SK-N-SH (cell line): ENCODE measurements at regions not wholly inside any gene's neighbourhood (a gene's known extent, or its start where the extent isn't known, plus 50 kb on each side); places are given as distances from the start of the nearest gene placed in this dataset.

Source experiments
- CTCF ChIA-PET: fragments of 300-600, 350-600 bp; formaldehyde crosslinking; extraction: SDS; loops from one replicate; lab custom pipeline; 2021; lab: Yijun Ruan, JAX
- POLR2A ChIA-PET: fragments of 350-600 bp; sonication (Branson Sonifier 250); formaldehyde crosslinking; extraction: SDS; loops from one replicate; lab custom pipeline; 2020; ENCODE audit warnings: antibody characterized with exemption, inconsistent platforms; lab: Yijun Ruan, JAX
- DNase-seq: peaks from one replicate; pipeline ENCODE4 v3.0.0; 2012
- H2AFZ ChIP-seq: fragments of 200-600 bp; sonication (generic); 2 replicates; pipeline ENCODE4 v1.8.1; 2016; ENCODE audit warnings: antibody characterized with exemption, mild to moderate bottlenecking, low read depth
- H3F3A ChIP-seq: fragments of 200-600 bp; sonication (generic); replicated peaks from 2 replicates; pipeline ENCODE3; 2016; ENCODE audit warnings: antibody characterized with exemption, mild to moderate bottlenecking; ENCODE audit not compliant: insufficient read depth
- H3K27ac ChIP-seq, 2 experiments: fragments of 200-500 bp in 1 of 2; fragments of 200-600 bp in 1 of 2; sonication (Bioruptor generic) in 1 of 2; sonication (generic), shearing (Covaris generic) in 1 of 2; 2 replicates each; pipeline versions ENCODE4 v1.5.1 to v1.6.1; 2014 to 2016; ENCODE audit warnings: low read depth in 2 of 2, inconsistent platforms in 1 of 2, low read length in 1 of 2, mild to moderate bottlenecking in 1 of 2, mixed read lengths in 1 of 2
- H3K27me3 ChIP-seq: fragments of 200-600 bp; sonication (generic), shearing (Covaris generic); 2 replicates; pipeline ENCODE4 v1.6.1; 2016; ENCODE audit warnings: mixed run types; ENCODE audit not compliant: insufficient read depth
- H3K36me3 ChIP-seq, 2 experiments: fragments of 200-500 bp in 1 of 2; fragments of 200-600 bp in 1 of 2; sonication (Bioruptor generic) in 1 of 2; sonication (generic) in 1 of 2; replicated peaks in 1 of 2; 2 replicates each; pipeline versions ENCODE3 to v1.5.1; 2014 to 2016; ENCODE audit warnings: low read length in 1 of 2, mild to moderate bottlenecking in 1 of 2; ENCODE audit not compliant: insufficient read depth in 2 of 2, control insufficient read depth in 1 of 2
- H3K4me1 ChIP-seq, 2 experiments: fragments of 200-500 bp in 1 of 2; fragments of 200-600 bp in 1 of 2; sonication (Bioruptor generic) in 1 of 2; sonication (generic), shearing (Covaris generic) in 1 of 2; 2 replicates each; pipeline versions ENCODE4 v1.5.1 to v1.6.1; 2014 to 2016; ENCODE audit warnings: low read depth in 1 of 2, low read length in 1 of 2, mixed run types in 1 of 2; ENCODE audit not compliant: insufficient read depth in 2 of 2, control insufficient read depth in 1 of 2
- H3K4me2 ChIP-seq: fragments of 200-600 bp; sonication (generic), shearing (Covaris generic); 2 replicates; pipeline ENCODE4 v1.6.1; 2017; ENCODE audit warnings: mixed run types
- H3K4me3 ChIP-seq, 2 experiments: fragments of 200-500 bp in 1 of 2; fragments of 200-600 bp in 1 of 2; sonication (Bioruptor generic) in 1 of 2; sonication (generic), shearing (Covaris generic) in 1 of 2; 2 replicates each; pipeline versions ENCODE4 v1.5.1 to v1.8.1; 2014 to 2016; ENCODE audit warnings: low read depth in 2 of 2, inconsistent platforms in 1 of 2, low read length in 1 of 2, mild to moderate bottlenecking in 1 of 2, mixed read lengths in 1 of 2, moderate library complexity in 1 of 2
- H3K79me2 ChIP-seq: fragments of 200-600 bp; sonication (generic); 2 replicates; pipeline ENCODE4 v1.8.1; 2017; ENCODE audit warnings: mild to moderate bottlenecking; ENCODE audit not compliant: insufficient read depth
- H3K9ac ChIP-seq: fragments of 200-600 bp; sonication (generic); 2 replicates; pipeline ENCODE4 v1.6.1; 2017; ENCODE audit warnings: mixed run types
- H3K9me2 ChIP-seq: fragments of 200-600 bp; sonication (generic); 2 replicates; pipeline ENCODE4 v1.6.1; 2017; ENCODE audit warnings: mixed run types
- H3K9me3 ChIP-seq: fragments of 200-600 bp; sonication (generic); 2 replicates; pipeline ENCODE4 v1.6.1; 2017; ENCODE audit warnings: mixed run types, mild to moderate bottlenecking, moderate library complexity
- H4K20me1 ChIP-seq: fragments of 200-600 bp; sonication (generic); 2 replicates; pipeline ENCODE4 v1.6.1; 2017; ENCODE audit warnings: mild to moderate bottlenecking, mixed run types; ENCODE audit not compliant: insufficient read depth
- CHD2 ChIP-seq: fragments of 150-350 bp; IDR thresholded peaks from 2 replicates; pipeline ENCODE4 v1.6.1; 2018; ENCODE audit warnings: low read length; ENCODE audit not compliant: partially characterized antibody
- EP300 ChIP-seq, 2 experiments: IDR thresholded peaks; 2 replicates each; pipeline versions ENCODE4 v1.4.0 to v1.6.1; 2012; ENCODE audit warnings: borderline replicate concordance in 1 of 2, low read depth in 1 of 2, low read length in 1 of 2
- FOXJ3 ChIP-seq: sonication (generic); formaldehyde crosslinking; IDR thresholded peaks from 2 replicates; pipeline ENCODE4 v1.5.1; 2020; ENCODE audit warnings: mild to moderate bottlenecking, missing genetic modification reagents
- GABPA ChIP-seq: IDR thresholded peaks from 2 replicates; pipeline ENCODE4 v1.4.0; 2012; ENCODE audit warnings: low read depth, mild to moderate bottlenecking
- JUND ChIP-seq: IDR thresholded peaks from 2 replicates; pipeline ENCODE4 v1.4.0; 2012
- MXI1 ChIP-seq: IDR thresholded peaks from 2 replicates; pipeline ENCODE4 v1.6.1; 2012; ENCODE audit warnings: mild to moderate bottlenecking, low read depth, low read length, improper control_type of control experiment
- NFIC ChIP-seq: IDR thresholded peaks from 2 replicates; pipeline ENCODE4 v1.4.0; 2012; ENCODE audit warnings: borderline replicate concordance
- POLR2AphosphoS5 ChIP-seq: IDR thresholded peaks from 2 replicates; pipeline ENCODE4 v1.6.1; 2012; ENCODE audit warnings: low read depth, low read length
- RAD21 ChIP-seq: IDR thresholded peaks from 2 replicates; pipeline ENCODE4 v1.6.1; 2012; ENCODE audit warnings: mild to moderate bottlenecking, low read length
- RCOR1 ChIP-seq: fragments of 150-350 bp; IDR thresholded peaks from 2 replicates; pipeline ENCODE4 v1.6.1; 2017; ENCODE audit warnings: antibody characterized with exemption, low read length
- RFX5 ChIP-seq: IDR thresholded peaks from 2 replicates; pipeline ENCODE4 v1.6.1; 2012; ENCODE audit warnings: mild to moderate bottlenecking, improper control_type of control experiment, low read length
- RXRA ChIP-seq: IDR thresholded peaks from 2 replicates; pipeline ENCODE4 v1.4.0; 2012; ENCODE audit warnings: low read depth, mild to moderate bottlenecking, borderline replicate concordance
- SIN3A ChIP-seq: IDR thresholded peaks from 2 replicates; pipeline ENCODE4 v1.6.1; 2012; ENCODE audit warnings: low read depth, mild to moderate bottlenecking, low read length, moderate library complexity, borderline replicate concordance
- SMC3 ChIP-seq: IDR thresholded peaks from 2 replicates; pipeline ENCODE4 v1.6.1; 2012; ENCODE audit warnings: low read depth, low read length, improper control_type of control experiment
- TAF1 ChIP-seq: IDR thresholded peaks from 2 replicates; pipeline ENCODE4 v1.6.1; 2012; ENCODE audit warnings: low read depth, mild to moderate bottlenecking, low read length, moderate library complexity, borderline replicate concordance
- TEAD4 ChIP-seq: IDR thresholded peaks from 2 replicates; pipeline ENCODE4 v1.4.0; 2012; ENCODE audit warnings: mild to moderate bottlenecking, borderline replicate concordance; ENCODE audit not compliant: insufficient read depth
- USF1 ChIP-seq: IDR thresholded peaks from 2 replicates; pipeline ENCODE4 v1.4.0; 2012; ENCODE audit warnings: low read depth, borderline replicate concordance
- WGBS: methylation state at CpG from one replicate; pipeline ENCODE4 v1.1.6; 2017; ENCODE audit warnings: low lambda C conversion rate; 5-methylcytosine and 5-hydroxymethylcytosine counted together
- TF ChIP-seq, protein P1 (sequence below): IDR thresholded peaks from 2 replicates; pipeline ENCODE4 v1.4.0; 2012; ENCODE audit warnings: low read depth, borderline replicate concordance
- TF ChIP-seq, protein P2 (sequence below): IDR thresholded peaks from 2 replicates; pipeline ENCODE4 v1.6.1; 2012; ENCODE audit warnings: mild to moderate bottlenecking, low read depth, low read length, moderate library complexity

DNA sequence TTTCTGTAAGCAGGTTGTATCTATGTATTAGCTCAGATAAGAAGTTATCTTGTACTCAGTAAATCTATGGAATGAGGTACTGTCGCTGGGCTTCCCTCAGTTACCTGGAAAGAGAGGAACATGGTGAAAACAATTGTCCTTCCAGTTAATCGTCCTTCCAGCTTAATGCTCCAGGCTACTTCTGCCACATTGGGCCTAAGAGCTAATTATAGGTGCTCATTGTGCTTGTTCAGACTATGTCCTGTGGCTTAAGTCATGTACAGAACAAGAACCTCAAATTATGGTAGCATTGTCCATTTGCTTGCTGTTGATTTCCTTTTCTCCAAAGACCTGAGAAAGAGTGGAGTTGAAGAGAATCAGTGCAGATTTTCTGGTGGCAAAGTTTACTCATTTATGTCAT is 86.1 kb upstream of the MBL2 start:
- TF ChIP-seq EP300 (IDR thresholded peaks at IDR 0.05; ENCODE audit: borderline replicate concordance in 1 of 2, low read depth in 1 of 2, low read length in 1 of 2): no peak
- TF ChIP-seq GABPA: no peak
- TF ChIP-seq JUND: no peak
- TF ChIP-seq TAF1: no peak
- no peak for TF ChIP-seq RAD21
- no peak for TF ChIP-seq NFIC
- TF ChIP-seq, protein P1, sequence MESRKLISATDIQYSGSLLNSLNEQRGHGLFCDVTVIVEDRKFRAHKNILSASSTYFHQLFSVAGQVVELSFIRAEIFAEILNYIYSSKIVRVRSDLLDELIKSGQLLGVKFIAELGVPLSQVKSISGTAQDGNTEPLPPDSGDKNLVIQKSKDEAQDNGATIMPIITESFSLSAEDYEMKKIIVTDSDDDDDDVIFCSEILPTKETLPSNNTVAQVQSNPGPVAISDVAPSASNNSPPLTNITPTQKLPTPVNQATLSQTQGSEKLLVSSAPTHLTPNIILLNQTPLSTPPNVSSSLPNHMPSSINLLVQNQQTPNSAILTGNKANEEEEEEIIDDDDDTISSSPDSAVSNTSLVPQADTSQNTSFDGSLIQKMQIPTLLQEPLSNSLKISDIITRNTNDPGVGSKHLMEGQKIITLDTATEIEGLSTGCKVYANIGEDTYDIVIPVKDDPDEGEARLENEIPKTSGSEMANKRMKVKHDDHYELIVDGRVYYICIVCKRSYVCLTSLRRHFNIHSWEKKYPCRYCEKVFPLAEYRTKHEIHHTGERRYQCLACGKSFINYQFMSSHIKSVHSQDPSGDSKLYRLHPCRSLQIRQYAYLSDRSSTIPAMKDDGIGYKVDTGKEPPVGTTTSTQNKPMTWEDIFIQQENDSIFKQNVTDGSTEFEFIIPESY: no peak
- no peak for TF ChIP-seq SIN3A
- no peak for TF ChIP-seq RFX5
- TF ChIP-seq RCOR1: no peak
- no peak for TF ChIP-seq FOXJ3 (CRISPR knock-in tag)
- H3K9me2 ChIP-seq: no peaks in the 10 kb centered on the region
- WGBS: 19% methylated on average over 2 of the region's 2 CpGs
- no peaks in the 10 kb centered on the region for H3F3A ChIP-seq
- no peaks in the 10 kb centered on the region; a peak in 1 of 4 replicates for H3K4me1 ChIP-seq
- H3K27ac ChIP-seq: no peak overlapping the region
- H2AFZ ChIP-seq: no peak overlapping the region
- CTCF ChIA-PET: no interaction called here
- no peak overlapping the region for H3K9ac ChIP-seq
- no peak overlapping the region for H3K4me3 ChIP-seq
- H4K20me1 ChIP-seq: no peaks in the 10 kb centered on the region
- H3K36me3 ChIP-seq: no peaks in the 10 kb centered on the region
- H3K79me2 ChIP-seq: no peaks in the 10 kb centered on the region
- no peaks in the 10 kb centered on the region for H3K27me3 ChIP-seq
- H3K4me2 ChIP-seq: no peak overlapping the region
- no peaks in the 10 kb centered on the region for H3K9me3 ChIP-seq
- DNase-seq: no peak
- POLR2A ChIA-PET: no interaction called here

- POLR2A ChIA-PET: no interaction called here
- no peaks in the 10 kb centered on the region for H3K79me2 ChIP-seq
- no peaks in the 10 kb centered on the region for H3F3A ChIP-seq
- no peaks in the 10 kb centered on the region for H4K20me1 ChIP-seq
- DNase-seq: no peak
- no peak overlapping the region for H2AFZ ChIP-seq
- H3K36me3 ChIP-seq: no peaks in the 10 kb centered on the region
- no peak overlapping the region for H3K9ac ChIP-seq
- no peaks in the 10 kb centered on the region; a peak in 1 of 4 replicates for H3K4me1 ChIP-seq
- 4% methylated on average over 1 of the region's 1 CpG for WGBS
- H3K4me2 ChIP-seq: no peak overlapping the region
- CTCF ChIA-PET: no interaction called here
- no peak overlapping the region for H3K4me3 ChIP-seq
- H3K9me2 ChIP-seq: 0 out of 2 replicates have a peak, but pooled peaks cover 3% of the 10 kb centered on the region
- TF ChIP-seq RCOR1: no peak
- no peak for TF ChIP-seq EP300 (IDR thresholded peaks at IDR 0.05; ENCODE audit: borderline replicate concordance in 1 of 2, low read depth in 1 of 2, low read length in 1 of 2)
- TF ChIP-seq, protein P2, sequence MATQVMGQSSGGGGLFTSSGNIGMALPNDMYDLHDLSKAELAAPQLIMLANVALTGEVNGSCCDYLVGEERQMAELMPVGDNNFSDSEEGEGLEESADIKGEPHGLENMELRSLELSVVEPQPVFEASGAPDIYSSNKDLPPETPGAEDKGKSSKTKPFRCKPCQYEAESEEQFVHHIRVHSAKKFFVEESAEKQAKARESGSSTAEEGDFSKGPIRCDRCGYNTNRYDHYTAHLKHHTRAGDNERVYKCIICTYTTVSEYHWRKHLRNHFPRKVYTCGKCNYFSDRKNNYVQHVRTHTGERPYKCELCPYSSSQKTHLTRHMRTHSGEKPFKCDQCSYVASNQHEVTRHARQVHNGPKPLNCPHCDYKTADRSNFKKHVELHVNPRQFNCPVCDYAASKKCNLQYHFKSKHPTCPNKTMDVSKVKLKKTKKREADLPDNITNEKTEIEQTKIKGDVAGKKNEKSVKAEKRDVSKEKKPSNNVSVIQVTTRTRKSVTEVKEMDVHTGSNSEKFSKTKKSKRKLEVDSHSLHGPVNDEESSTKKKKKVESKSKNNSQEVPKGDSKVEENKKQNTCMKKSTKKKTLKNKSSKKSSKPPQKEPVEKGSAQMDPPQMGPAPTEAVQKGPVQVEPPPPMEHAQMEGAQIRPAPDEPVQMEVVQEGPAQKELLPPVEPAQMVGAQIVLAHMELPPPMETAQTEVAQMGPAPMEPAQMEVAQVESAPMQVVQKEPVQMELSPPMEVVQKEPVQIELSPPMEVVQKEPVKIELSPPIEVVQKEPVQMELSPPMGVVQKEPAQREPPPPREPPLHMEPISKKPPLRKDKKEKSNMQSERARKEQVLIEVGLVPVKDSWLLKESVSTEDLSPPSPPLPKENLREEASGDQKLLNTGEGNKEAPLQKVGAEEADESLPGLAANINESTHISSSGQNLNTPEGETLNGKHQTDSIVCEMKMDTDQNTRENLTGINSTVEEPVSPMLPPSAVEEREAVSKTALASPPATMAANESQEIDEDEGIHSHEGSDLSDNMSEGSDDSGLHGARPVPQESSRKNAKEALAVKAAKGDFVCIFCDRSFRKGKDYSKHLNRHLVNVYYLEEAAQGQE: no peak
- no peak for TF ChIP-seq TEAD4
- no peak for TF ChIP-seq CHD2
- TF ChIP-seq SMC3: no peak
- TF ChIP-seq MXI1: no peak
- no peak for TF ChIP-seq RXRA
- no peak for TF ChIP-seq USF1
- TF ChIP-seq, protein P1: no peak
- TF ChIP-seq POLR2AphosphoS5: no peak
- H3K9me3 ChIP-seq: no peaks in the 10 kb centered on the region
- no peaks in the 10 kb centered on the region for H3K27me3 ChIP-seq
- no peak overlapping the region for H3K27ac ChIP-seq
These were observed 83.2 kb upstream of the MBL2 start for GRCh38 chr10:52855546-52856325.
